GM19193 (cell line): ENCODE measurements at regions not wholly inside any gene's neighbourhood (a gene's known extent, or its start where the extent isn't known, plus 50 kb on each side); places are given as distances from the start of the nearest gene placed in this dataset.

ENCODE experiments used
- POLR2A ChIP-seq: IDR thresholded peaks from 4 replicates; pipeline ENCODE4 v1.6.1; 2011; ENCODE audit not compliant: insufficient read depth, insufficient read length; ENCODE audit errors: extremely low read depth

GRCh38 chr6:113668641-113669408 lies 188.3 kb upstream of the MARCKS start:
- no peak for TF ChIP-seq POLR2A

DNA sequence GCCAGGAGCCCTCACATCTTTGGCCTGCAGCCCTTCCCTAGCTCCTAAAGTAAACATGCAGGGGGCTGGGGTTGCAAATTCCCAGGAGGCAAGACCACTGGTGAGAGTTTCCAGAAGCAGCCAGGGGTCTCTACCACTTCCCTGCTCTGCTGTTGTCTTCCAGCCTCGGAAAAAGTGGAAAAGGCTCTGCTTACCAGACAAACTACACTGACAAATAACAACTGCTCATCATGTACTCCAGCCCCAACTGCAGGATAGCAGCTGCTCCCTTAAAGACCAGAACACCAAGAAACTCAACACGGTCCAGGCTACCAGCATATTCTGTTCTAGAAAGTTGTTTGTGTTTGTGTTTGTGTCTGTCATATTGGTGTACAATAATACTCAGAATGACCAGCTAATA lies 187.5 kb upstream of the MARCKS start:
- no peak for TF ChIP-seq POLR2A

DNA sequence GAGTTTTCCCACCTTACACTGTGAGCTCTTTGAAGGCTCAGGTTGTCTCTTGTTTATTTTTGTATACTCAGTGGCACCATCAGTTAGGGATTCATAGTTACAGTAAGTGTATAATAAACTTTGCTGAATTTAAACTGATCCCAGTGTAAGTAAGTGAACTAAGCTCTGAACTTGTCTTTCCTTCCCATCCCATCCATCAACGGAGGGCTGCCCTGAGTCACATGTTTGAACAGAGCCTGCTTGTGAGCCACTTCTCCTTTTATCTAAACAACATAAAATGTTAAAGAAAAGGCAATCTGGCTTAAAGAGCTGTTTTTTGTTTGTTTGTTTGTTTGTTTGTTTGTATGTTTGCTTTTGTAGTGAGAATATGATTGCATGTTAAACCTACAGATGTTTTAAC lies 185.7 kb upstream of the MARCKS start:
- no peak for TF ChIP-seq POLR2A

GRCh38 chr6:113672491-113673149 lies 184.5 kb upstream of the MARCKS start:
- TF ChIP-seq POLR2A, result no peak

- TF ChIP-seq POLR2A, result no peak
Observed at GRCh38 chr6:113674075-113674474, 183.1 kb upstream of the MARCKS start.

GRCh38 chr6:113676057-113676456 lies 181.1 kb upstream of the MARCKS start:
- TF ChIP-seq POLR2A, result no peak

DNA sequence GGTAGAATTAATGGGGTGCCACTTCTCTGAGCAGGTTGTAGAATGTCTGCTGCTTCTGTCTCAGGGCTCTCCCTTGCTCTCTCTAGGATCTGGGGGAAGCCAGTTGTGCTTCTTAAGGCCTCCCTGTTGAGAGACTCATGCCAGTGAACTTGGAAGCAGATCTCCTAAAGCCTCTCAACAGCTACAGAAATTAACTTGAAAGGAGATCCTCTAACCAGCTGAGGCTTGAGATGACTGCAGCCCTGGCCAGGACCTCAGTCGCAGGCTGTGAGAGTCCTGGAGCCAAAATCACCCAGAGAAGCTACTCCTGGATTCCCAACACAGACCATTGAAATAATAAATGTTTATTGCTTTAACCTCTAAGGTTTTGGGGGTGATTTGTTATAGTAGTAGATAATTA lies 180.2 kb upstream of the MARCKS start:
- TF ChIP-seq POLR2A, result no peak

- no peak for TF ChIP-seq POLR2A
Observed at GRCh38 chr6:113679051-113679450, 178.1 kb upstream of the MARCKS start.

- TF ChIP-seq POLR2A, result no peak
Observed at GRCh38 chr6:113680301-113680700, 176.8 kb upstream of the MARCKS start.

GRCh38 chr6:113683968-113684367 lies 173.2 kb upstream of the MARCKS start:
- no peak for TF ChIP-seq POLR2A

DNA sequence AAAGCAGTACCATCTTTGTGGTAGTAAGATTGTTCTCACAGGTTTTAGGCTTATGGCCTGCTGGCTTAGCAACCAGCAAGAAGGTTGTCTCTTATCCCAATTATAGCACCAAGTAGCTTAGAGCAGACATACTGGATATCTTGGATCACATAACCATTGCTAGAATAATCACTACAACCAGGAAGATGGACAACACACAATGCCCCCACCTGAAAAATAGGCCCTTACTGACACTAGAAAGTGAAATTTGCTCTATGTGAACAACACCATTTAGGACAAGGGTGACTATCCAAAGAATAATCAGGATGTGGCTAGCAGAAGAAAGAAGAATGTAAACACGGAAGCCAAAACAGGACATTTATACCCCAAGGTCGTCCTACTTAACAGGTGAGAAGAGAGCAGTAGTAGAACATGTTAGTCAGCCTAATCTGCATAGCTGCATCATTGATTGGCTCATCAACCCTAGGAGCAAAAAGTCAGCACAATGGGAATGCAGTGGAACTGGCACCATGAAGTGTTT lies 172.7 kb upstream of the MARCKS start:
- TF ChIP-seq POLR2A, result no peak

GRCh38 chr6:113686049-113686448 lies 171.1 kb upstream of the MARCKS start:
- TF ChIP-seq POLR2A, result no peak

DNA sequence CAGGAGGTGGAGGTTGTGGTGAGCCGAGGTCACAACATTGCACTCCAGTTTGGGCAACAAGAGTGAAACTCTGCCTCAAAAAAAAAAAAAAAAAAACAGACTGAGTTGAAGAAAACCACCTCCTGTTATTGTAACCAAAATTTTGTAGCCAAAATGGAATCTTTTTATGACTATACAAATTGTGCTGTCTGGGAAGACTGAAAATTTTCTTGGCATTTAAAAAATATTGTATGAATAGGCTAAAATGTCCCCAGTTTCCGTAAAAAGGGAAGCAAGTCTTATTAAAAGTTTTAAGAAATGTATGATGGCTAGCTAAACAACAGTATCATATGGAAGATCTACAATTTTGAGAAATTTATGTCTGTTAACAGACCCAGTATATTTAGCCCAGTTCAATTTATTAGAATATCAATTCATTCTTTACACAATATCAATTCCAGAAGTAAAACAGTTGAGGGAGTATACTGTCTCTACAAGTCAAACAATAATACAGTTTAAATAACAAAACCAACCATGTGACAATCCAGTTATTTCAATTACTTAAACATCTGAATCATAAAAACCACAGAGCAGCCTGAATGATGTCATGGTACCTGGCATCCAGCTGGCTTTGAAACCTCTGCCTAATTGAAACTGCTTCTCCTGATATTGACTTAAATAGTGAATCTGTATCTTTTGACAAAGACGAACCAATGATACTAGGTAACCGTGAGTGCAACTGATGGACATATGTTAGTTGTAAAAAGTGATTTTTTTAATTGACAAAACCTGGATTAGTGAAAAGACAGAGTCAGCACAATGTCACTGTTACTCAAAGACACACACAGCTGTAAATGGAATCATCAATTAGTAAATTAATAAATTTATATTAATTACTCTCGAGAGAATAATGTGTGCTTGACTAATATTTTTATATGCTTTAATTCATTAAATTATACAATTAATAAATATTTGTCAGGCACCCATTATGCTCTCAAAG lies 166.6 kb upstream of the MARCKS start:
- TF ChIP-seq POLR2A, result no peak

GRCh38 chr6:113691260-113691656 lies 165.9 kb upstream of the MARCKS start:
- no peak for TF ChIP-seq POLR2A

GRCh38 chr6:113693851-113694250 lies 163.3 kb upstream of the MARCKS start:
- TF ChIP-seq POLR2A, result no peak
